Neural cell (in vitro differentiated cells): ENCODE measurements at regions not wholly inside any gene's neighbourhood (a gene's known extent, or its start where the extent isn't known, plus 50 kb on each side); places are given as distances from the start of the nearest gene placed in this dataset.

Source experiments
- H2AFZ ChIP-seq: fragments of 200-600, 300-800 bp; sonication (generic), shearing (Covaris generic); 2 replicates; pipeline ENCODE4 v1.6.0; 2014; ENCODE audit warnings: low read depth, mild to moderate bottlenecking, antibody characterized with exemption, low read length, moderate library complexity
- H3F3A ChIP-seq: fragments of 200-600 bp; shearing (Covaris generic); 2 replicates; pipeline ENCODE4 v1.6.1; 2016; ENCODE audit warnings: mild to moderate bottlenecking, moderate library complexity, mixed read lengths, antibody characterized with exemption, low read length; ENCODE audit not compliant: insufficient read depth, poor library complexity, severe bottlenecking
- H3K27ac ChIP-seq: fragments of 200-600, 300-800 bp; sonication (generic), shearing (Covaris generic); 2 replicates; pipeline ENCODE4 v1.5.1; 2014; ENCODE audit warnings: mild to moderate bottlenecking, low read length, moderate library complexity
- H3K27me3 ChIP-seq: fragments of 300-800, 200-600 bp; sonication (generic), shearing (Covaris generic); 2 replicates; pipeline ENCODE4 v1.6.0; 2014; ENCODE audit warnings: mild to moderate bottlenecking, low read depth, low read length, moderate library complexity; ENCODE audit not compliant: insufficient read depth
- H3K36me3 ChIP-seq: fragments of 300-800, 200-600 bp; sonication (generic), shearing (Covaris generic); 2 replicates; pipeline ENCODE4 v1.5.1; 2014; ENCODE audit warnings: mild to moderate bottlenecking, antibody characterized with exemption, low read length, moderate library complexity; ENCODE audit not compliant: insufficient read depth
- H3K4me2 ChIP-seq: fragments of 300-800, 200-600 bp; sonication (generic), shearing (Covaris generic); 2 replicates; pipeline ENCODE4 v1.6.0; 2014; ENCODE audit warnings: mild to moderate bottlenecking, low read length
- H3K4me3 ChIP-seq: fragments of 300-800, 200-600 bp; sonication (generic), shearing (Covaris generic); 2 replicates; pipeline ENCODE4 v1.5.1; 2014; ENCODE audit warnings: mild to moderate bottlenecking, low read length, moderate library complexity
- H3K79me2 ChIP-seq: fragments of 200-600 bp; shearing (Covaris generic); replicated peaks from 2 replicates; pipeline ENCODE4 v1.6.0; 2014; ENCODE audit warnings: mild to moderate bottlenecking, low read length, moderate library complexity; ENCODE audit not compliant: insufficient read depth
- H3K9ac ChIP-seq: fragments of 300-800, 200-600 bp; sonication (generic), shearing (Covaris generic); 2 replicates; pipeline ENCODE4 v1.6.1; 2016; ENCODE audit warnings: mild to moderate bottlenecking, low read length, mixed read lengths
- H3K9me2 ChIP-seq: fragments of 200-600 bp; shearing (Covaris generic); 2 replicates; pipeline ENCODE4 v1.6.1; 2016; ENCODE audit warnings: mild to moderate bottlenecking, low read length, mixed read lengths; ENCODE audit not compliant: insufficient read depth
- H3K9me3 ChIP-seq: fragments of 200-600, 300-800 bp; sonication (generic), shearing (Covaris generic); 2 replicates; pipeline ENCODE4 v1.6.1; 2016; ENCODE audit warnings: mild to moderate bottlenecking, mixed run types, low read length, moderate library complexity, mixed read lengths
- H4K20me1 ChIP-seq: fragments of 200-600 bp; shearing (Covaris generic); 2 replicates; pipeline ENCODE4 v1.6.1; 2016; ENCODE audit warnings: mild to moderate bottlenecking, mixed run types; ENCODE audit not compliant: insufficient read depth
- EP300 ChIP-seq: fragments of 450-650 bp; conservative IDR thresholded peaks from 2 replicates; pipeline ENCODE4 v1.6.1; 2014; ENCODE audit warnings: antibody characterized with exemption, mild to moderate bottlenecking, moderate library complexity; ENCODE audit not compliant: poor library complexity, severe bottlenecking
- EZH2 ChIP-seq: fragments of 200-600, 300-800 bp; shearing (Covaris generic), sonication (generic); IDR thresholded peaks from 2 replicates; pipeline ENCODE4 v1.6.1; 2014; ENCODE audit warnings: antibody characterized with exemption, low read length, borderline replicate concordance, mild to moderate bottlenecking; ENCODE audit not compliant: insufficient read depth, poor library complexity, severe bottlenecking
- MXI1 ChIP-seq: fragments of 450-650 bp; conservative IDR thresholded peaks from 2 replicates; pipeline ENCODE4 v1.6.1; 2014; ENCODE audit warnings: antibody characterized with exemption, mild to moderate bottlenecking; ENCODE audit not compliant: poor library complexity, severe bottlenecking
- POLR2AphosphoS5 ChIP-seq: IDR thresholded peaks from 2 replicates; pipeline ENCODE4 v1.6.1; 2012
- RAD21 ChIP-seq: fragments of 450-650 bp; conservative IDR thresholded peaks from 2 replicates; pipeline ENCODE4 v1.6.1; 2014; ENCODE audit warnings: antibody characterized with exemption, mild to moderate bottlenecking, moderate library complexity
- SMC3 ChIP-seq: fragments of 450-650 bp; conservative IDR thresholded peaks from 2 replicates; pipeline ENCODE4 v1.6.1; 2014; ENCODE audit warnings: antibody characterized with exemption, mild to moderate bottlenecking, moderate library complexity; ENCODE audit not compliant: poor library complexity
- TAF1 ChIP-seq: IDR thresholded peaks from 2 replicates; pipeline ENCODE4 v1.6.1; 2012; ENCODE audit warnings: low read depth
- TF ChIP-seq, protein P1 (sequence below): fragments of 450-650 bp; IDR thresholded peaks from 2 replicates; pipeline ENCODE4 v1.5.1; 2014; ENCODE audit warnings: antibody characterized with exemption, mild to moderate bottlenecking, moderate library complexity; ENCODE audit not compliant: poor library complexity, severe bottlenecking
- TF ChIP-seq, protein P2 (sequence below): IDR thresholded peaks from 2 replicates; pipeline ENCODE4 v1.6.1; 2012; ENCODE audit warnings: borderline replicate concordance

DNA sequence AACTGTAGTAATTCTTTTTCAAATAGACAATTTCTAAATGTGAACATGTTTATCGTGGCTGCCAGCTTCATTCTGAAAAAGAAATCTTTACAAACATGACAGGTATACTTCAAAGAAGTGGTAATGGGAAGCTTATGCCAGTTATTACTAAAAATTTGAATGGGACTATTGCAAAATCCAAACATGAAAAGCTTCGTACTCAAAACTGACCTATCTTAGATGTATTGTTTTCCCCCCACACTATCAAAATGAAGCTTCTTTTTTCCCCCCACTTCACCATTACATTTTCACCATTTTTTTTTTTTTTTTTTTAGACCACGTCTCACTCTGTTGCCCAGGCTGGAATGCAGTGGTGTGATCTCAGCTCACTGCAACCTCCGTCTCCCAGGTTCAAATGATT, 50.4 kb upstream of the SERTAD2 start:
- no peak overlapping the region for H3K9ac ChIP-seq
- TF ChIP-seq RAD21, result no peak
- TF ChIP-seq TAF1, result no peak
- TF ChIP-seq, protein P1, sequence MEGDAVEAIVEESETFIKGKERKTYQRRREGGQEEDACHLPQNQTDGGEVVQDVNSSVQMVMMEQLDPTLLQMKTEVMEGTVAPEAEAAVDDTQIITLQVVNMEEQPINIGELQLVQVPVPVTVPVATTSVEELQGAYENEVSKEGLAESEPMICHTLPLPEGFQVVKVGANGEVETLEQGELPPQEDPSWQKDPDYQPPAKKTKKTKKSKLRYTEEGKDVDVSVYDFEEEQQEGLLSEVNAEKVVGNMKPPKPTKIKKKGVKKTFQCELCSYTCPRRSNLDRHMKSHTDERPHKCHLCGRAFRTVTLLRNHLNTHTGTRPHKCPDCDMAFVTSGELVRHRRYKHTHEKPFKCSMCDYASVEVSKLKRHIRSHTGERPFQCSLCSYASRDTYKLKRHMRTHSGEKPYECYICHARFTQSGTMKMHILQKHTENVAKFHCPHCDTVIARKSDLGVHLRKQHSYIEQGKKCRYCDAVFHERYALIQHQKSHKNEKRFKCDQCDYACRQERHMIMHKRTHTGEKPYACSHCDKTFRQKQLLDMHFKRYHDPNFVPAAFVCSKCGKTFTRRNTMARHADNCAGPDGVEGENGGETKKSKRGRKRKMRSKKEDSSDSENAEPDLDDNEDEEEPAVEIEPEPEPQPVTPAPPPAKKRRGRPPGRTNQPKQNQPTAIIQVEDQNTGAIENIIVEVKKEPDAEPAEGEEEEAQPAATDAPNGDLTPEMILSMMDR, result no peak

DNA sequence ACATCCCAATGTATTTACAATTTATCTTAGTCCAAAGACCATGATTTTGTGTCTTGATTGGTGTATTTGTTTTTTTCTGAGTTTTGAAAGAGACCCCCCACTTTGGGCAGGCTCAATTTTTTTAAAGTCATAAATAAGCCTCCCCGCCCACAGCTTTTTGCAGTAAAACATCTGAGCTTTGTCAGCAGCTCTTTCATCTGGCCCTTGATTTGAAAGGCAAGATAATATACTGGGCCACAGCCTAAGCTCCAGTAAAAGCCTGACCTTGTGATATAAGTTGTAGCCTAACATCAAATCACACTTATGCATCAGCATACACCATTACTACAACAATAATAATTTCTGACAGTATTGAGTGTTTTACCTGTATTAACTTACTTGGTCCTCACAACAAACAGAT, 51.3 kb upstream of the SERTAD2 start:
- Histone ChIP-seq H3K79me2 (no peaks in the 10 kb centered on the region), H3K4me2 (no peak overlapping the region), H4K20me1 (no peaks in the 10 kb centered on the region), H2AFZ (no peak overlapping the region), H3K27ac (no peak overlapping the region), H3K9me3 (no peaks in the 10 kb centered on the region), H3K9me2 (no peaks in the 10 kb centered on the region), H3F3A (no peaks in the 10 kb centered on the region), H3K36me3 (no peaks in the 10 kb centered on the region), H3K4me3 (no peak overlapping the region), H3K9ac (no peak overlapping the region), H3K27me3 (no peaks in the 10 kb centered on the region)
- TF ChIP-seq EZH2 (no peak), RAD21 (no peak)

More for the DNA sequence above, 50.4 kb upstream of the SERTAD2 start:
- Histone ChIP-seq H3K27ac (no peak overlapping the region), H3K9me2 (no peaks in the 10 kb centered on the region), H3K9me3 (no peaks in the 10 kb centered on the region), H3F3A (no peaks in the 10 kb centered on the region), H3K4me2 (no peak overlapping the region), H3K36me3 (no peaks in the 10 kb centered on the region), H3K27me3 (no peaks in the 10 kb centered on the region), H3K4me3 (no peak overlapping the region), H2AFZ (no peak overlapping the region), H3K79me2 (no peaks in the 10 kb centered on the region), H4K20me1 (no peaks in the 10 kb centered on the region)

DNA sequence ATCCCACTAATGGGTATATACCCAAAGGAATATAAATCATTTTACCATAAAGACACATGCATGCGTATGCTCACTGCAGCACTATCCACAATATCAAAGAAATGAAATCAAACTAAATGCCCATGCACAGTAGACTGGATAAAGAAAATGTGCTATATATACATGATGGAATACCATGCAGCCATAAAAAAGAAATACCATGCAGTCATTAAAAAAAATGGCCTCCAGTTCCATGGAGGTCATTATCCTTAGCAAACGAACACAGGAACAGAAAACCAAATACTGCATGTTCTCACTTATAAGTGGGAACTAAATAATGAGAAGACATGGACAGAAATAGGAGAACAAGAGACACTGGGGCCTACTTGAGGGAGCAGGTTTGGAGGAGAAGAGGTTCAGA, 53.6 kb upstream of the SERTAD2 start:
- no peak for TF ChIP-seq MXI1
- TF ChIP-seq SMC3, result no peak
- TF ChIP-seq, protein P2, sequence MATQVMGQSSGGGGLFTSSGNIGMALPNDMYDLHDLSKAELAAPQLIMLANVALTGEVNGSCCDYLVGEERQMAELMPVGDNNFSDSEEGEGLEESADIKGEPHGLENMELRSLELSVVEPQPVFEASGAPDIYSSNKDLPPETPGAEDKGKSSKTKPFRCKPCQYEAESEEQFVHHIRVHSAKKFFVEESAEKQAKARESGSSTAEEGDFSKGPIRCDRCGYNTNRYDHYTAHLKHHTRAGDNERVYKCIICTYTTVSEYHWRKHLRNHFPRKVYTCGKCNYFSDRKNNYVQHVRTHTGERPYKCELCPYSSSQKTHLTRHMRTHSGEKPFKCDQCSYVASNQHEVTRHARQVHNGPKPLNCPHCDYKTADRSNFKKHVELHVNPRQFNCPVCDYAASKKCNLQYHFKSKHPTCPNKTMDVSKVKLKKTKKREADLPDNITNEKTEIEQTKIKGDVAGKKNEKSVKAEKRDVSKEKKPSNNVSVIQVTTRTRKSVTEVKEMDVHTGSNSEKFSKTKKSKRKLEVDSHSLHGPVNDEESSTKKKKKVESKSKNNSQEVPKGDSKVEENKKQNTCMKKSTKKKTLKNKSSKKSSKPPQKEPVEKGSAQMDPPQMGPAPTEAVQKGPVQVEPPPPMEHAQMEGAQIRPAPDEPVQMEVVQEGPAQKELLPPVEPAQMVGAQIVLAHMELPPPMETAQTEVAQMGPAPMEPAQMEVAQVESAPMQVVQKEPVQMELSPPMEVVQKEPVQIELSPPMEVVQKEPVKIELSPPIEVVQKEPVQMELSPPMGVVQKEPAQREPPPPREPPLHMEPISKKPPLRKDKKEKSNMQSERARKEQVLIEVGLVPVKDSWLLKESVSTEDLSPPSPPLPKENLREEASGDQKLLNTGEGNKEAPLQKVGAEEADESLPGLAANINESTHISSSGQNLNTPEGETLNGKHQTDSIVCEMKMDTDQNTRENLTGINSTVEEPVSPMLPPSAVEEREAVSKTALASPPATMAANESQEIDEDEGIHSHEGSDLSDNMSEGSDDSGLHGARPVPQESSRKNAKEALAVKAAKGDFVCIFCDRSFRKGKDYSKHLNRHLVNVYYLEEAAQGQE, result no peak
- no peak for TF ChIP-seq EP300
- no peak for TF ChIP-seq POLR2AphosphoS5
- no peak for TF ChIP-seq EZH2
- TF ChIP-seq TAF1, result no peak
- no peak for TF ChIP-seq RAD21
- TF ChIP-seq, protein P1, result no peak
- H4K20me1 ChIP-seq, result no peaks in the 10 kb centered on the region
- H2AFZ ChIP-seq, result no peak overlapping the region
- H3K4me2 ChIP-seq, result no peak overlapping the region
- H3K36me3 ChIP-seq, result no peaks in the 10 kb centered on the region
- no peak overlapping the region for H3K27ac ChIP-seq
- no peaks in the 10 kb centered on the region for H3K27me3 ChIP-seq
- no peaks in the 10 kb centered on the region for H3K9me3 ChIP-seq
- H3K9me2 ChIP-seq, result no peaks in the 10 kb centered on the region
- H3K4me3 ChIP-seq, result no peak overlapping the region
- no peak overlapping the region for H3K9ac ChIP-seq
- no peaks in the 10 kb centered on the region for H3F3A ChIP-seq
- no peaks in the 10 kb centered on the region for H3K79me2 ChIP-seq
